T-cell (primary cell): ENCODE measurements at regions not wholly inside any gene's neighbourhood (a gene's known extent, or its start where the extent isn't known, plus 50 kb on each side); places are given as distances from the start of the nearest gene placed in this dataset.
"Not testable (repeated sequence)": the region's sequence is repeated elsewhere in the genome, so short reads cannot be mapped to it uniquely, and the experiment has no call there.

Experiments used
- ATAC-seq, 4 experiments: fragments of 200-7000 bp in 3 of 4; fragments of 150-1000 bp in 1 of 4; cut with Tn5 transposase; replicated peaks in 1 of 4; 1 replicate in 3 of 4; 2 replicates in 1 of 4; pipeline ENCODE4 v1.10.0; 2021; ENCODE audit warnings: moderate library complexity in 3 of 4, mild to moderate bottlenecking in 2 of 4, moderate number of reproducible peaks in 1 of 4
- CTCF ChIA-PET, 2 donors: fragments of 300-600 bp; sonication (Branson Sonifier 250); formaldehyde crosslinking; loops; one replicate each; lab custom pipeline; 2022; ENCODE audit warnings: antibody characterized with exemption in 2 of 2; lab: Charles Lee
- POLR2A ChIA-PET, 2 donors: fragments of 300-600 bp; sonication (Branson Sonifier 250); formaldehyde crosslinking; loops; one replicate each; lab custom pipeline; 2022; ENCODE audit warnings: antibody characterized with exemption in 2 of 2; lab: Charles Lee
- DNase-seq, 35 experiments: peaks; one replicate each; pipeline versions ENCODE4 v3.0.0 to v3.0.0-alpha.2; 2013 to 2023
- H3K27ac ChIP-seq: one replicate; pipeline ENCODE4 v1.5.1; 2013; ENCODE audit warnings: low read length
- H3K27me3 ChIP-seq, 2 experiments: replicated peaks in 1 of 2; 1 replicate in 1 of 2; 2 replicates in 1 of 2; pipeline versions ENCODE4 v1.6.1 to v1.7.0; 2013; ENCODE audit warnings: low read length in 1 of 2, mixed read lengths in 1 of 2; ENCODE audit not compliant: control insufficient read depth in 2 of 2, insufficient read depth in 2 of 2; ENCODE audit errors: extremely low read depth in 1 of 2
- H3K36me3 ChIP-seq, 2 donors: 1 replicate in 1 of 2; 2 replicates in 1 of 2; pipeline versions ENCODE4 v1.6.1 to v1.7.0; 2013; ENCODE audit warnings: low read length in 1 of 2; ENCODE audit not compliant: control insufficient read depth in 2 of 2, insufficient read depth in 1 of 2; ENCODE audit errors: extremely low read depth in 1 of 2
- H3K4me1 ChIP-seq, 2 experiments: 1 replicate in 1 of 2; 2 replicates in 1 of 2; pipeline versions ENCODE4 v1.6.1 to v1.7.0; 2013; ENCODE audit warnings: low read length in 2 of 2, mixed read lengths in 1 of 2; ENCODE audit not compliant: insufficient read depth in 2 of 2, control insufficient read depth in 1 of 2; ENCODE audit errors: extremely low read depth in 1 of 2
- H3K4me3 ChIP-seq, 2 donors: 1 replicate in 1 of 2; 2 replicates in 1 of 2; pipeline versions ENCODE4 v1.5.1 to v1.7.0; 2013; ENCODE audit warnings: mild to moderate bottlenecking in 2 of 2, low read length in 1 of 2, moderate library complexity in 1 of 2; ENCODE audit not compliant: control insufficient read depth in 1 of 2; ENCODE audit errors: extremely low read depth in 1 of 2
- H3K9me3 ChIP-seq: 2 replicates; pipeline ENCODE4 v1.7.0; 2013
- H3K27ac Mint-ChIP-seq, 2 donors: one replicate each; pipeline ENCODE4 v1.8.0; 2020 to 2021; ENCODE audit warnings: mild to moderate bottlenecking in 2 of 2, mixed read lengths in 2 of 2
- H3K27me3 Mint-ChIP-seq, 2 donors: one replicate each; pipeline ENCODE4 v1.8.0; 2021 to 2022; ENCODE audit warnings: mixed read lengths in 2 of 2
- H3K36me3 Mint-ChIP-seq: one replicate; pipeline ENCODE4 v1.8.0; 2021; ENCODE audit warnings: mixed read lengths
- H3K4me1 Mint-ChIP-seq, 3 donors: one replicate each; pipeline ENCODE4 v1.8.0; 2020 to 2022; ENCODE audit warnings: mixed read lengths in 3 of 3, mild to moderate bottlenecking in 1 of 3
- H3K4me3 Mint-ChIP-seq, 3 donors: one replicate each; pipeline ENCODE4 v1.8.0; 2020 to 2022; ENCODE audit warnings: mild to moderate bottlenecking in 3 of 3, mixed read lengths in 3 of 3, moderate library complexity in 3 of 3
- H3K9me3 Mint-ChIP-seq, 3 donors: one replicate each; pipeline ENCODE4 v1.8.0; 2020 to 2022; ENCODE audit warnings: mixed read lengths in 3 of 3
- WGBS: methylation state at CpG from one replicate; pipeline ENCODE4 v1.1.5; 2013; ENCODE audit warnings: missing lambda C conversion rate; ENCODE audit not compliant: insufficient coverage; 5-methylcytosine and 5-hydroxymethylcytosine counted together

DNA sequence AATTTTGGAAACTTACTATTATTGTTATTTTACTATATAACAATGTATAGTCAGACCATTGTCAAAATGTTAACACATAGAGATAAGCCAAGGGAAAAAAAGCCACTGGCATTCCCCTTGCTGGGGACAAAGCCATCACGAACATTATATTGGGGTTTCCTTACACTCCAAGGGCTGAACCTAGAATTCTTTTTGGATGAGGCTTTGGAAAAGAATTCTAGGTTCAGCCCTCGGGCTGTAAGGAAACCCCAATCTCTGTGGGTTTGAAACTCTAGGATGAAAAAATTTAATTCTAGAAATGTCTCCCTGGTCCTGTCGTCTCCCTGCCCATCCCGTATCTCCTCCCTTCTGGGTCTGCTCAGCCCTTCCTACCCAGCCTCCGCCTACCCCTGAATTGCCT, 67.0 kb upstream of the SMAD6 start:
- no peaks in the 10 kb centered on the region for H3K9me3 ChIP-seq
- H3K4me1 ChIP-seq = peaks cover 4 to 16% of the 10 kb centered on the region in 2 experiments
- ATAC-seq (no peak), DNase-seq (no peak)
- CTCF ChIA-PET = interaction anchor here in 1 of 2 donors (0.6 kb wide), 1 partner anchor 559 kb away, joined by 3 read pairs; no protein-coding TSS in a partner anchor
- no peak overlapping the region for H3K4me3 Mint-ChIP-seq
- peaks cover 7 to 11% (median 9%) of the 10 kb centered on the region in 3 donors for H3K4me1 Mint-ChIP-seq
- H3K27ac ChIP-seq = no peak overlapping the region
- POLR2A ChIA-PET = no interaction called here
- WGBS = 90% methylated on average over 2 of the region's 5 CpGs
- no peaks in the 10 kb centered on the region for H3K9me3 Mint-ChIP-seq
- no peaks in the 10 kb centered on the region for H3K27me3 Mint-ChIP-seq
- H3K36me3 ChIP-seq = no peaks in the 10 kb centered on the region
- H3K36me3 Mint-ChIP-seq = no peaks in the 10 kb centered on the region
- H3K27me3 ChIP-seq = peaks cover 0 to 4% of the 10 kb centered on the region in 2 experiments
- no peak overlapping the region for H3K27ac Mint-ChIP-seq
- H3K4me3 ChIP-seq = no peak overlapping the region

DNA sequence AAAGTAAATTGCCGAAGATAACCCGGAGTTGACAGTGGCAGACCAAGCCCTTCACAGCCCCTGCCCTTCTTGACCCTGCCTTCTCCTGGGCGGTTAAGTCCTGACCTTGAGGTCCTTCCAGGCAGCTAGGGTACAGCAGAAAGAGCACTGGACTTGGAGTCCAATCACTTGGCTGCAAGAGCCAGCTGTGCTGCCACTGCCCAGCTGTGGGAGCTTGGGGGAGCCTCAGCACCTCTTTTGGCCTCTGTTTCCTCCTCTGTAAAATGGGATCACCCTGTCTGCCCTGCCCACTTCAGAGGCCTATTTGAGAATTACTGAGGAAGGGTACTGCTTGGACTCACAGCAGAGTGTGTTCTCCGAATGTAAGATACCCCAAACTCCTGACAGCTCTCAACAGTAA, 66.2 kb upstream of the SMAD6 start:
- H3K27me3 Mint-ChIP-seq = no peaks in the 10 kb centered on the region
- Histone ChIP-seq H3K9me3 (no peaks in the 10 kb centered on the region), H3K36me3 (no peaks in the 10 kb centered on the region), H3K27me3 (peaks cover 0 to 4% of the 10 kb centered on the region in 2 experiments), H3K4me3 (no peak overlapping the region), H3K27ac (no peak overlapping the region), H3K4me1 (peaks cover 4 to 16% of the 10 kb centered on the region in 2 experiments)
- no peaks in the 10 kb centered on the region for H3K9me3 Mint-ChIP-seq
- WGBS = 93% methylated on average over 3 of the region's 4 CpGs
- no peaks in the 10 kb centered on the region for H3K36me3 Mint-ChIP-seq
- no peak for ATAC-seq
- no peak for DNase-seq
- H3K27ac Mint-ChIP-seq = no peak overlapping the region
- POLR2A ChIA-PET = no interaction called here
- CTCF ChIA-PET = no interaction called here
- peaks cover 7 to 11% (median 9%) of the 10 kb centered on the region in 3 donors for H3K4me1 Mint-ChIP-seq
- H3K4me3 Mint-ChIP-seq = no peak overlapping the region

DNA sequence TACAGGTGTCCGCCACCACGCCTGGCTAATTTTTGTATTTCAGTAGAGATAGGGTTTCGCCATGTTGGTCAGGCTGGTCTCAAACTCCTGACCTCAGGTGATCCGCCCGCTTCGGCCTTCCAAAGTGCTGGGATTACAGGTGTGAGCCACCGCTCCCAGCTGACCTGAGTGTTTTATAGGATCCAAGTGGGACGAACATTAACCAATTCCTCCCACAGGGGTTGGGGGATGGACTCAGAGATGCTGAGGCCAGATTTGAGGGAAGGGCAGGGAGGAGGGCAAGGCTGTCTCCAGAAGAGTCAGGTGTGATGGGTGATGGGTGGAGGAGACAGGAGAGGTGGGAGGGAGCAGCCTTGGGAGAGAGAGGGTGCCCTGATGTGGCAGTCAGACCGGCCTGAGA, 65.0 kb upstream of the SMAD6 start:
- H3K27ac Mint-ChIP-seq, CTCF ChIA-PET: not testable (repeated sequence)
- peaks cover 7 to 11% (median 9%) of the 10 kb centered on the region in 3 donors for H3K4me1 Mint-ChIP-seq

DNA sequence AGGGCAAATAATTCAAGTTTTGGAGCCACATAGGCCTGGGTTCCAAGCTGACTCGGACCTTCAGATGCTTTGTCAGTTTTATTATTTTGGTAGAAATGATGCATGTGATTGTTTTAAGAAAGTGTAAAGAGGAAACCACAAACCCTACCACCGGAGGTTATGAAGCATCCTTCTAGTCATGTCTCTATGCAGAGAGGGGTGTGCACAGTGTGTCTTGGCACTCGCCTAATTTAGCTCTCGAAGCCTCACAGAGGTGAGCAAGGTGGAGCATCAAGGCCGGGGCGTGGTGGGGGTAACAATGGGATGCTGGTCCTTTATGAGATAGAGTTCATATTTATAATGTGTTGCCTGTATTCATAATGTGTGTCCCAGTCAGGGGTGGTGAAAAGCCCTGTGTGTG, 63.7 kb upstream of the SMAD6 start:
- CTCF ChIA-PET = no interaction called here

More for the DNA sequence above, 65.0 kb upstream of the SMAD6 start:
- H3K4me3 ChIP-seq, H3K27me3 ChIP-seq, H3K27ac ChIP-seq, H3K9me3 Mint-ChIP-seq, H3K36me3 ChIP-seq, H3K4me3 Mint-ChIP-seq, H3K27me3 Mint-ChIP-seq, ATAC-seq, H3K9me3 ChIP-seq, H3K36me3 Mint-ChIP-seq, DNase-seq, POLR2A ChIA-PET: not testable (repeated sequence)
- WGBS = 100% methylated on average over 1 of the region's 9 CpGs
- peaks cover 4 to 16% of the 10 kb centered on the region in 2 experiments for H3K4me1 ChIP-seq

DNA sequence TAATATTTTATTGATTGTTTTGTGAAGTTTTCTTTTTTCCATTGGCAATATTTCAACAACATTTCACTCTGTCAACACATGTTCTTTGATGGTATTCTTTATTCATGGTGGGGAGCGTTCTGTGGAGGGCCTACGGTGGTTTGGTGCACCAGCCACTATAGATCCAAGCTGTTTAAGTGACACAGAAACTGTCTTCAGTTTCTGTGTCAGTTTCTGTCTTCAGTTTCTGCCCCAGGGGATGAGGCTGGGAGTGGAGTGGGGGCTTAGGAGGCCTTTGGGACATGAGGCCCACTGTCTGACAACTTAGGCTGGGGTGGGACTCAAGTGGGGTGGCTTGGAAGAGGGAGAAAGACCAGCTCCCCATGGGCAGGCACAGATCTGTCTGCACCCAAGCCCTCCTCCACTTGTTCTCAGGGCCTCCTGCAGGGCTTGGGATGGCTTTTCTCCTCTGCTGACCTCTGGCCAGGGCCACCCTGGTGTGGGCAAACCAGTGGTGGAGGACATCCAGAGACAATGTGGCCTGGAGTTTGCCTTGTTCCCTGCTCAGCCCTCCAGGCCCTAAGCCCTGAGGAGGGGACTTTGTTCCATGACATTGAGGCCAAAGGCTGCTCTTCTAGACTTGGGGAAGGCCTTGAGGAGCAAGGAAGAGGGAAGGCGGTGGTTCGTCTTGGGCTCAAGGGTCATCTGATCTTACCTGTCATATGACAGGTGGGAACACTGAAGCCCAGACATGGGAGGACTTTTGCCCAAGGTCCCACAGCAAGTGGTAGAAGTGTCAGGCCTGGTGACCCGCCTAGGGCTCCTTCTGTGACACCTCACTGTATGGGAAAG, 60.3 kb upstream of the SMAD6 start:
- Histone ChIP-seq H3K36me3 (no peaks in the 10 kb centered on the region), H3K27me3 (peaks cover 0 to 4% of the 10 kb centered on the region in 2 experiments), H3K9me3 (no peaks in the 10 kb centered on the region), H3K4me1 (peaks cover 4 to 16% of the 10 kb centered on the region in 2 experiments), H3K4me3 (no peak overlapping the region), H3K27ac (no peak overlapping the region)
- no peak for DNase-seq
- H3K4me3 Mint-ChIP-seq = no peak overlapping the region
- ChIA-PET CTCF (interaction anchor here in 1 of 2 donors (0.7 kb wide), 1 partner anchor 101 kb away, joined by 3 read pairs; no protein-coding TSS in a partner anchor), POLR2A (no interaction called here)
- ATAC-seq = no peak
- H3K4me1 Mint-ChIP-seq = peaks cover 7 to 11% (median 9%) of the 10 kb centered on the region in 3 donors
- H3K27ac Mint-ChIP-seq = no peak overlapping the region
- 95% methylated on average over 5 of the region's 5 CpGs for WGBS
- H3K9me3 Mint-ChIP-seq = no peaks in the 10 kb centered on the region
- no peaks in the 10 kb centered on the region for H3K27me3 Mint-ChIP-seq
- H3K36me3 Mint-ChIP-seq = no peaks in the 10 kb centered on the region

More for the DNA sequence above, 63.7 kb upstream of the SMAD6 start:
- H3K4me1 ChIP-seq = peaks cover 4 to 16% of the 10 kb centered on the region in 2 experiments
- peak; percentile 69 to 92 (median 78) for ATAC-seq
- Mint-ChIP-seq H3K36me3 (no peaks in the 10 kb centered on the region), H3K27me3 (no peaks in the 10 kb centered on the region), H3K4me1 (peaks cover 7 to 11% (median 9%) of the 10 kb centered on the region in 3 donors), H3K27ac (peak overlapping the region in 1 of 2 donors; percentile 11), H3K9me3 (no peaks in the 10 kb centered on the region), H3K4me3 (no peak overlapping the region)
- H3K27ac ChIP-seq = no peak overlapping the region
- no peaks in the 10 kb centered on the region for H3K36me3 ChIP-seq
- DNase-seq = peak in 4 of 35 experiments; percentile 4 to 37 (median 12)
- H3K9me3 ChIP-seq = no peaks in the 10 kb centered on the region
- WGBS = 3% methylated on average over 4 of the region's 6 CpGs
- peaks cover 0 to 2% of the 10 kb centered on the region in 2 experiments for H3K27me3 ChIP-seq
- no peak overlapping the region for H3K4me3 ChIP-seq
- POLR2A ChIA-PET = interaction anchor here in 1 of 2 donors (0.6 kb wide), 1 partner anchor 38 kb away, joined by 4 read pairs; no protein-coding TSS in a partner anchor

DNA sequence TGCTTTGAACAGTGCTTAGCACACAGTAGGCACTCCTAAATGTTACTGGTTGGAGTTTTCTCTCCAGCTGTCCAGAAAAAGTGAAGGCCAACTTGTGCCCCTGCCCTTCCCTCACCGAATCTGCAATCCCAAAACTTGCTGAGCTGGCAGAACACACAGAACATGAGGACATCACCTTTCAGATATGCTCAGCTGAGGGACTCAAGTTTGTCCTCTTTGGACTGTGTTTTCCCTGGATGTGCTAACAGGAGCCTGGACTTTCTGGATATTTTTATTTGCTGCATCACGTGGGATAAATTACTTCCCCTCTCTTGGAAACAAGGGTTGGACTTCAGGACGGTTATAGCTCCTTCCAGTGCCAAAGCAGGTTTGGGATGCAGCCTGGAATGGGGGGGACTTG, 59.5 kb upstream of the SMAD6 start:
- no peaks in the 10 kb centered on the region for H3K27me3 Mint-ChIP-seq
- no peak overlapping the region for H3K4me3 Mint-ChIP-seq
- ChIA-PET POLR2A (no interaction called here), CTCF (no interaction called here)
- no peak overlapping the region for H3K27ac Mint-ChIP-seq
- 83% methylated on average over 1 of the region's 3 CpGs for WGBS
- peaks cover 0 to 2% of the 10 kb centered on the region in 2 experiments for H3K27me3 ChIP-seq
- no peaks in the 10 kb centered on the region for H3K9me3 Mint-ChIP-seq
- H3K36me3 ChIP-seq = no peaks in the 10 kb centered on the region
- H3K9me3 ChIP-seq = no peaks in the 10 kb centered on the region
- peaks cover 4 to 16% of the 10 kb centered on the region in 2 experiments for H3K4me1 ChIP-seq
- DNase-seq (no peak), ATAC-seq (no peak)
- H3K27ac ChIP-seq = no peak overlapping the region
- H3K4me3 ChIP-seq = no peak overlapping the region
- no peaks in the 10 kb centered on the region for H3K36me3 Mint-ChIP-seq
- H3K4me1 Mint-ChIP-seq = peaks cover 7 to 11% (median 9%) of the 10 kb centered on the region in 3 donors
